H1 (cell line): ENCODE measurements at regions not wholly inside any gene's neighbourhood (a gene's known extent, or its start where the extent isn't known, plus 50 kb on each side); places are given as distances from the start of the nearest gene placed in this dataset.

Experiments used
- CTCF ChIA-PET: fragments of 300-600 bp; sonication (Branson Sonifier 250); formaldehyde crosslinking; loops from one replicate; lab custom pipeline; 2021; ENCODE audit not compliant: partially characterized antibody; lab: Charles Lee
- POLR2A ChIA-PET: fragments of 300-600 bp; sonication (Branson Sonifier 250); formaldehyde crosslinking; loops from one replicate; lab custom pipeline; 2021; ENCODE audit warnings: inconsistent platforms; ENCODE audit not compliant: partially characterized antibody; lab: Charles Lee
- DNase-seq, 2 experiments: peaks; one replicate each; pipeline versions ENCODE4 v3.0.0 to v3.0.0-alpha.2; 2010 to 2022; ENCODE audit warnings: low spot score in 2 of 2, low read depth in 1 of 2, mixed read lengths in 1 of 2
- FAIRE-seq: peaks from 2 replicates; lab custom pipeline; 2011; peaks lifted over from hg19 to GRCh38; lab: Jason Lieb, UNC
- H2AFZ ChIP-seq: 2 replicates; pipeline ENCODE4 v1.8.1; 2012; ENCODE audit warnings: low read length, inconsistent platforms
- H2AK5ac ChIP-seq: 2 replicates; pipeline ENCODE4 v1.6.1; 2013; ENCODE audit warnings: low read depth, low read length
- H2BK120ac ChIP-seq: replicated peaks from 2 replicates; pipeline ENCODE3; 2013; ENCODE audit warnings: low read depth, low read length, inconsistent platforms
- H2BK12ac ChIP-seq: 2 replicates; pipeline ENCODE4 v1.6.1; 2013; ENCODE audit warnings: low read depth, low read length
- H2BK15ac ChIP-seq: 2 replicates; pipeline ENCODE4 v1.6.1; 2013; ENCODE audit warnings: low read length
- H2BK20ac ChIP-seq: 2 replicates; pipeline ENCODE4 v1.6.1; 2013; ENCODE audit warnings: low read length
- H2BK5ac ChIP-seq: 2 replicates; pipeline ENCODE4 v1.6.1; 2013; ENCODE audit warnings: low read depth, low read length
- H3K14ac ChIP-seq: 2 replicates; pipeline ENCODE4 v1.6.1; 2013; ENCODE audit warnings: inconsistent platforms; ENCODE audit not compliant: insufficient read length
- H3K18ac ChIP-seq: 2 replicates; pipeline ENCODE4 v1.6.1; 2013; ENCODE audit warnings: low read length; ENCODE audit errors: extremely low read depth
- H3K23ac ChIP-seq: 2 replicates; pipeline ENCODE4 v1.6.1; 2013; ENCODE audit warnings: inconsistent platforms; ENCODE audit not compliant: insufficient read length
- H3K23me2 ChIP-seq: 2 replicates; pipeline ENCODE4 v1.6.1; 2013; ENCODE audit warnings: low read depth, low read length
- H3K27ac ChIP-seq: 2 replicates; pipeline ENCODE4 v1.6.1; 2011; ENCODE audit warnings: low read depth, low read length, inconsistent platforms
- H3K27me3 ChIP-seq, 4 experiments: replicated peaks in 1 of 4; 1 replicate in 1 of 4; 2 replicates in 3 of 4; pipeline versions ENCODE4 v1.6.1 to v1.8.1; 2011 to 2013; ENCODE audit warnings: low read length in 3 of 4, mild to moderate bottlenecking in 3 of 4, inconsistent platforms in 2 of 4, mixed read lengths in 2 of 4, moderate library complexity in 1 of 4; ENCODE audit not compliant: control insufficient read depth in 3 of 4, insufficient read depth in 3 of 4; ENCODE audit errors: extremely low read depth in 1 of 4
- H3K36me3 ChIP-seq, 4 experiments: 2 replicates each; pipeline versions ENCODE4 v1.6.1 to v1.8.1; 2011 to 2013; ENCODE audit warnings: mild to moderate bottlenecking in 4 of 4, low read length in 3 of 4, moderate library complexity in 2 of 4, control low read depth in 1 of 4, inconsistent platforms in 1 of 4; ENCODE audit not compliant: insufficient read depth in 4 of 4, control insufficient read depth in 2 of 4
- H3K4ac ChIP-seq: replicated peaks from 2 replicates; pipeline ENCODE3; 2013; ENCODE audit warnings: low read length, low read depth, mixed read lengths, inconsistent platforms; ENCODE audit not compliant: insufficient read length
- H3K4me1 ChIP-seq, 4 experiments: replicated peaks in 1 of 4; 1 replicate in 1 of 4; 2 replicates in 3 of 4; pipeline versions ENCODE4 v1.6.1 to v1.8.1; 2011 to 2013; ENCODE audit warnings: low read length in 3 of 4, inconsistent platforms in 2 of 4, mixed read lengths in 1 of 4; ENCODE audit not compliant: insufficient read depth in 4 of 4, control insufficient read depth in 3 of 4
- H3K4me2 ChIP-seq, 2 experiments: 2 replicates each; pipeline versions ENCODE4 v1.6.1 to v1.8.1; 2011 to 2013; ENCODE audit warnings: low read depth in 2 of 2, low read length in 2 of 2, control low read depth in 1 of 2, inconsistent platforms in 1 of 2, mild to moderate bottlenecking in 1 of 2; ENCODE audit not compliant: insufficient read depth in 1 of 2
- H3K4me3 ChIP-seq, 4 experiments: fragments of 200-600, 300-600 bp in 1 of 4; sonication (generic), shearing (Covaris generic), sonication (Bioruptor Twin) in 1 of 4; 2 replicates each; pipeline versions ENCODE4 v1.5.1 to v1.8.1; 2011 to 2016; ENCODE audit warnings: low read length in 4 of 4, low read depth in 3 of 4, control low read depth in 2 of 4, inconsistent platforms in 2 of 4, mild to moderate bottlenecking in 2 of 4, mixed read lengths in 1 of 4, moderate library complexity in 1 of 4; ENCODE audit not compliant: insufficient read depth in 2 of 4; ENCODE audit errors: extremely low read depth in 1 of 4
- H3K56ac ChIP-seq: replicated peaks from 2 replicates; pipeline ENCODE3; 2013; ENCODE audit warnings: low read depth, mild to moderate bottlenecking, mixed read lengths, low read length, inconsistent platforms; ENCODE audit not compliant: insufficient read length
- H3K79me1 ChIP-seq: 2 replicates; pipeline ENCODE4 v1.6.1; 2013; ENCODE audit warnings: low read depth, low read length, control low read depth
- H3K79me2 ChIP-seq, 2 experiments: 2 replicates each; pipeline versions ENCODE4 v1.6.1 to v1.8.1; 2012 to 2013; ENCODE audit warnings: low read length in 2 of 2, mild to moderate bottlenecking in 2 of 2, inconsistent platforms in 1 of 2; ENCODE audit not compliant: insufficient read depth in 2 of 2, control insufficient read depth in 1 of 2
- H3K9ac ChIP-seq, 4 experiments: replicated peaks in 1 of 4; 1 replicate in 1 of 4; 2 replicates in 3 of 4; pipeline versions ENCODE4 v1.6.1 to v1.8.1; 2011 to 2013; ENCODE audit warnings: low read depth in 3 of 4, low read length in 3 of 4, control low read depth in 2 of 4, mild to moderate bottlenecking in 2 of 4, moderate library complexity in 2 of 4, inconsistent platforms in 1 of 4; ENCODE audit errors: extremely low read depth in 1 of 4
- H3K9me3 ChIP-seq, 2 experiments: 2 replicates each; pipeline versions ENCODE4 v1.6.1 to v1.8.1; 2012 to 2013; ENCODE audit warnings: mild to moderate bottlenecking in 2 of 2, moderate library complexity in 2 of 2, control low read depth in 1 of 2, inconsistent platforms in 1 of 2, low read depth in 1 of 2, low read length in 1 of 2, mixed read lengths in 1 of 2; ENCODE audit not compliant: insufficient read depth in 2 of 2
- H4K20me1 ChIP-seq, 2 experiments: replicated peaks in 1 of 2; 2 replicates each; pipeline versions ENCODE3 to v1.8.1; 2011 to 2013; ENCODE audit warnings: inconsistent platforms in 2 of 2, low read length in 2 of 2, mild to moderate bottlenecking in 1 of 2; ENCODE audit not compliant: insufficient read depth in 2 of 2, control insufficient read depth in 1 of 2
- H4K5ac ChIP-seq: 2 replicates; pipeline ENCODE4 v1.6.1; 2013; ENCODE audit warnings: low read length, low read depth, mixed read lengths, inconsistent platforms; ENCODE audit not compliant: insufficient read length
- H4K8ac ChIP-seq: 2 replicates; pipeline ENCODE4 v1.8.0; 2013; ENCODE audit warnings: mild to moderate bottlenecking, moderate library complexity, low read length, inconsistent platforms; ENCODE audit not compliant: insufficient read depth; ENCODE audit errors: extremely low read depth
- H4K91ac ChIP-seq: replicated peaks from 2 replicates; pipeline ENCODE3; 2013; ENCODE audit warnings: low read length, mixed read lengths, inconsistent platforms; ENCODE audit not compliant: insufficient read length
- POLR2A ChIP-seq, 2 experiments: IDR thresholded peaks; 1 replicate in 1 of 2; 2 replicates in 1 of 2; pipeline ENCODE4 v1.6.1; 2011; ENCODE audit warnings: low read depth in 2 of 2, low read length in 2 of 2, mild to moderate bottlenecking in 2 of 2; ENCODE audit errors: control extremely low read depth in 1 of 2
- WGBS, 2 experiments: shearing (Covaris generic) in 1 of 2; methylation state at CpG; one replicate each; pipeline versions ENCODE4 v1.1.6 to v1.1.7; 2013 to 2015; ENCODE audit warnings: low lambda C conversion rate in 2 of 2, mixed read lengths in 2 of 2, inconsistent platforms in 1 of 2, low coverage in 1 of 2, missing lambda C conversion rate in 1 of 2; ENCODE audit not compliant: insufficient replicate concordance in 2 of 2, insufficient coverage in 1 of 2, insufficient read length in 1 of 2; ENCODE audit errors: extremely low coverage in 1 of 2, missing lambda C conversion rate in 1 of 2; 5-methylcytosine and 5-hydroxymethylcytosine counted together

DNA sequence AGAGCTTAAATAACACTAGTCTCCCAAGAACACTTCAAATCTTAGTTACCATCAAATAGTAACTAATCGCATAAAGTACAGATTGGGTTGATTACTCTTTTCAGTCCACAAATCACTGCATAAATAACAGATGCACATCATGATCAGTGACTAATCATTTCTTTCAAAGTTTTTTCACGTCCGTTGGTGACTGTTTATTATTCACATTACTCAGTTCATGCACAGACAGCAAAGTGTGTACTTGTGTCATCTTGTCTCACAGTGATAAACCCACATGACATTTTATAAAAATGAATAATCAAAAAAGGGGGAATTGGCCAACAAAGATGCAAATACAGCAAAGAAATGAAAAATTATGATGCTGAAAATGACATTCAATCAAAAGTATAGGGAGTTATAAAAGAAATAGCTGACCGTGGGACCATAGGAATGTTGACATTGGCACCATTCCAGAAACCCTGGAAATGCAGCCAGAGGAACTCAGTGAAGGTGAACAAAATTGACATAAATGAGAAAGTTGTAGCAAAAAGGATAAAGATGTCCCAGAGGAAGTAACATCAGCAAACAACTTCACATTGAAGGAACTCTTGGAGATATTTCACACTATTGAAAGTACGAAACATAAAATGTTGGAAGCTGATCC is 161.5 kb downstream of the SOX3 start:
- H3K36me3 ChIP-seq: no peaks in the 10 kb centered on the region
- no peak for FAIRE-seq
- TF ChIP-seq POLR2A (IDR thresholded peaks at IDR 0.05; ENCODE audit: control extremely low read depth in 1 of 2, low read depth in 2 of 2, low read length in 2 of 2): no peak

More for the DNA sequence above, 161.5 kb downstream of the SOX3 start:
- no peak overlapping the region for H4K91ac ChIP-seq
- H2BK5ac ChIP-seq: no peak overlapping the region
- peaks cover 0 to 10% (median 3%) of the 10 kb centered on the region in 4 experiments; a peak in 3 of 7 replicates for H3K4me1 ChIP-seq
- H3K4ac ChIP-seq: no peak overlapping the region
- no peak overlapping the region for H4K8ac ChIP-seq
- POLR2A ChIA-PET: no interaction called here
- no peak overlapping the region for H2AFZ ChIP-seq
- H2BK12ac ChIP-seq: no peak overlapping the region
- no peak overlapping the region for H2BK120ac ChIP-seq
- H2BK15ac ChIP-seq: no peak overlapping the region
- no peaks in the 10 kb centered on the region for H3K79me2 ChIP-seq
- CTCF ChIA-PET: no interaction called here
- 93% methylated on average over 5 of the region's 5 CpGs; no CpG with 5 or more reads in 1 of the 2 experiments for WGBS, 2 experiments
- no peaks in the 10 kb centered on the region for H4K20me1 ChIP-seq
- no peak overlapping the region for H3K4me3 ChIP-seq
- no peak overlapping the region for H3K4me2 ChIP-seq
- no peaks in the 10 kb centered on the region for H3K9me3 ChIP-seq
- H3K23ac ChIP-seq: no peak overlapping the region
- H3K9ac ChIP-seq: no peak overlapping the region
- no peak for DNase-seq
- H3K27ac ChIP-seq: no peak overlapping the region
- H3K18ac ChIP-seq: no peak overlapping the region
- H3K56ac ChIP-seq: no peak overlapping the region
- H4K5ac ChIP-seq: no peak overlapping the region
- no peaks in the 10 kb centered on the region for H3K79me1 ChIP-seq
- H3K27me3 ChIP-seq: no peaks in the 10 kb centered on the region
- H2AK5ac ChIP-seq: no peak overlapping the region
- no peaks in the 10 kb centered on the region for H3K23me2 ChIP-seq
- no peak overlapping the region for H3K14ac ChIP-seq
- H2BK20ac ChIP-seq: no peak overlapping the region
